ENCODE measurements at regions not wholly inside any gene's neighbourhood (a gene's known extent, or its start where the extent isn't known, plus 50 kb on each side); places are given as distances from the start of the nearest gene placed in this dataset.

DNA sequence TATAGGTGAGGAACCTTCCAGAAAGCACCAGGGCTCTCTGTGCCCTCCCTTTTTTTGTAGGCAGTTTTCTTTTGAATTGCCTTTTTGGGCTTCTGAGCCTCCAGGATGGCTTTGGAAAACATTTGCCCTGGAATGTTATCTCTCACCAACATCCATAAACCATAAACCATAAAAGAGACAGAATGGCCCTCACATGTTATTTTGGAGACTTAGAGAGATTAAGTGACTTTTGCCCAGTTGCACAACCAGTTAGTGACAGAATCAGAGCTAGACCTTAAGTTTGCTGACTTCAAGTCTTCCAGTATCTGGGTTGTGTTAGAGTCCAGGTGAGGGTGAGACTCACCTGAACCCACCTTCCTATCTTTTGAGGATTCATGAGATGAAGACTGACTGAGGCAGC, 153.0 kb upstream of the STX18 start:
- H3K4me3 ChIP-seq (ENCODE audit: low read depth, low read length) = no peak overlapping the region
- no peak overlapping the region for H3K27ac ChIP-seq (ENCODE audit: low read depth, low read length)
- H3K27me3 ChIP-seq (ENCODE audit: control insufficient read depth, insufficient read depth, low read length) = no peaks in the 10 kb centered on the region
- H3K36me3 ChIP-seq (ENCODE audit: control insufficient read depth, insufficient read depth, low read length) = no peaks in the 10 kb centered on the region
- H3K9ac ChIP-seq (ENCODE audit: low read depth, low read length) = no peak overlapping the region
- peaks cover 12% of the 10 kb centered on the region; the same call in 1 of the 2 replicates for H3K4me1 ChIP-seq (ENCODE audit: control insufficient read depth, insufficient read depth, low read length)
- H3K9me3 ChIP-seq (ENCODE audit: control insufficient read depth, insufficient read depth, low read length) = no peaks in the 10 kb centered on the region

DNA sequence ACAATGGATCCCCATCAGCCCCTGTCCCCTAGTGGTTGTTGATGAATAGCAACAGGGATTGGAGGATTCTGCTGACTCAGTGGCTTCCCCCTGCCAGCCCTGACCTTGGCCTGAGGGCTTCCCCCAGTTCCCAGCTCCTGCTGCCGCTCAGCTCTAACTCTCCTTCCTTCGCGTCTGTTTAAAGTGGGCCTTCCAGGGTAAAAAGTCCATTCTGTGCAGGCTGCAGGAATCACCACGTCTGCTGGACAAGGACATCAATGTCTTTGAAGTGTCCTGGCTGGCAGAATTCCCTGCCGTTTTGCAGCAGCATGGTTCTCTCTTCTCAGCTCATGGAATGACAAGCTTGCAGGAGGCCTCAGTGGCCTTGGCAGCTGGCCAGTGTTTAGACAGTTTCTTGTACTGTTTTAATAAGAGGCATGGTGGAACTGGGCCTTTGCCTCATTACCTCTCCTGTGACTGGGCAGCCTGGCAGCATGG, 152.5 kb upstream of the STX18 start:
- Histone ChIP-seq H3K36me3 (ENCODE audit: control insufficient read depth, insufficient read depth, low read length) (no peaks in the 10 kb centered on the region), H3K9me3 (ENCODE audit: control insufficient read depth, insufficient read depth, low read length) (no peaks in the 10 kb centered on the region), H3K4me3 (ENCODE audit: low read depth, low read length) (no peak overlapping the region), H3K27me3 (ENCODE audit: control insufficient read depth, insufficient read depth, low read length) (no peaks in the 10 kb centered on the region), H3K4me1 (ENCODE audit: control insufficient read depth, insufficient read depth, low read length) (peaks cover 12% of the 10 kb centered on the region; the same call in 1 of the 2 replicates), H3K9ac (ENCODE audit: low read depth, low read length) (no peak overlapping the region), H3K27ac (ENCODE audit: low read depth, low read length) (no peak overlapping the region)

DNA sequence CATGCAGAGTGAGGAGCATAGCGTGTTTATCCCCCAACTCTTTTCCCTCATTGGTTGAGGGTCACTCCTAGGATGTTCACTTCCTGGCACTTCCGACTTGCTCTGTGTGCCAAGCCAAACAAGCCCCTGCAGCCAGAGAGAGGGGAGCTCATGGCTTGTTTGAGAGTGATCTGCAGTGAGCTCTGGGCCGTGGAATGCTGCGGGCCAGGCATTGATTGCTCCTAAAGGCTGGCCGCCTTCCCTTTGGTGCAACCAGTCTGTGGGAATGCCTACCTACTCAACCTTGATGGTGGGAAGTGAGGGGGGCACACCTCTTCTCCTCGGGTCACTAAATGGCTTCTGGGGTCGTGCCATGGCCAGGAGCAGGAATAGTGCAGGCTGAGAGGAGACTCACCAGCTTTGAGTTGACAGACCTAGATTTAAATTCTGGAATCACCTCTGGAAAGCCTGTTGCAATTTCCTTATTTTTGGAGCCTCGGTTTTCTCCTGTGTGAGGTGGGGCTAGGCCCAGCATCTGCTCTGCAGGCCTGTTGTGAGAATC, 152.0 kb upstream of the STX18 start:
- no peak overlapping the region for H3K27ac ChIP-seq (ENCODE audit: low read depth, low read length)
- H3K9me3 ChIP-seq (ENCODE audit: control insufficient read depth, insufficient read depth, low read length) = no peaks in the 10 kb centered on the region
- H3K4me3 ChIP-seq (ENCODE audit: low read depth, low read length) = no peak overlapping the region
- peaks cover 12% of the 10 kb centered on the region; the same call in 1 of the 2 replicates for H3K4me1 ChIP-seq (ENCODE audit: control insufficient read depth, insufficient read depth, low read length)
- H3K36me3 ChIP-seq (ENCODE audit: control insufficient read depth, insufficient read depth, low read length) = no peaks in the 10 kb centered on the region
- no peak overlapping the region for H3K9ac ChIP-seq (ENCODE audit: low read depth, low read length)
- H3K27me3 ChIP-seq (ENCODE audit: control insufficient read depth, insufficient read depth, low read length) = no peaks in the 10 kb centered on the region

DNA sequence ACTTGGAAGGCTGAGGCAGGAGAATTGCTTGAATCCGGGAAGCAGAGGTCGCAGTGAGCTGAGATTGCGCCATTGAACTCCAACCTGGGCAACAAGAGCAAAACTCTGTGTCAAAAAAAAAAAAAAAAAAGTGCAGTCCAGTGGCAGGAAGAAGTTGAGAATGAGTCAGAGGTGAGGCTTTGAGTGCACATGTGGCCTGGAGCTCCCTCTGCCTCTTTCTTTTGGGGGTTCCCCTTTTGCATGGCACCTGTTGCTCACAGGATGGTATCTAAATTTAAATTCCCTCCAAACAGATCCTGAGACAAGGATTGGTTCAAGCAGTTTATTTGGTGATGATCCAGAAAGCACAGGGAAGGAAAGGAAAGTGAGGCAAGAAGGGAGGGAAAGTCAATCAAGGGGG, 151.4 kb upstream of the STX18 start:
- no peak overlapping the region for H3K27ac ChIP-seq (ENCODE audit: low read depth, low read length)
- H3K4me3 ChIP-seq (ENCODE audit: low read depth, low read length) = no peak overlapping the region
- no peak overlapping the region for H3K9ac ChIP-seq (ENCODE audit: low read depth, low read length)
- H3K27me3 ChIP-seq (ENCODE audit: control insufficient read depth, insufficient read depth, low read length) = no peaks in the 10 kb centered on the region
- peaks cover 12% of the 10 kb centered on the region; the same call in 1 of the 2 replicates for H3K4me1 ChIP-seq (ENCODE audit: control insufficient read depth, insufficient read depth, low read length)
- no peaks in the 10 kb centered on the region for H3K9me3 ChIP-seq (ENCODE audit: control insufficient read depth, insufficient read depth, low read length)
- H3K36me3 ChIP-seq (ENCODE audit: control insufficient read depth, insufficient read depth, low read length) = no peaks in the 10 kb centered on the region

DNA sequence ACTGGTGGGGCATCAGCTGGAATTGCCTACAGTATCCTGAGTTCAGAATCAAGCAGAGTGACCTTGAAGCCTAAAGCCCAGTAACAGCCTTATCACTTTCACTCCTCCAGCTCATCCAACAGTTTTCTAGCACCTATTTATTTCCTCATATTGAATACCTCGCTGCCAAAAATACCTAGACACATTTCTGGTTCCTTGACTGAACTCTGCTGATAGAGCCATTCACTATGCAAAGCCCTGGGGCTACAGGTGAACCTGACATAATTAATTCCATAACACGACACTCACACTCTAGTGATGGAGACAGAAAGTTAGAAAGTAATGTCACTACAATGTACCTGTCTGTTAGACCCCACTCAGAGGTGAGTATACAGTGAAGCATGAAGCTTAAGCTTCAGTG, 149.0 kb upstream of the STX18 start:
- Histone ChIP-seq H3K9me3 (ENCODE audit: control insufficient read depth, insufficient read depth, low read length) (no peaks in the 10 kb centered on the region), H3K4me3 (ENCODE audit: low read depth, low read length) (no peak overlapping the region), H3K27ac (ENCODE audit: low read depth, low read length) (no peak overlapping the region), H3K4me1 (ENCODE audit: control insufficient read depth, insufficient read depth, low read length) (peaks cover 12% of the 10 kb centered on the region; the same call in 1 of the 2 replicates), H3K36me3 (ENCODE audit: control insufficient read depth, insufficient read depth, low read length) (no peaks in the 10 kb centered on the region), H3K9ac (ENCODE audit: low read depth, low read length) (no peak overlapping the region), H3K27me3 (ENCODE audit: control insufficient read depth, insufficient read depth, low read length) (no peaks in the 10 kb centered on the region)

DNA sequence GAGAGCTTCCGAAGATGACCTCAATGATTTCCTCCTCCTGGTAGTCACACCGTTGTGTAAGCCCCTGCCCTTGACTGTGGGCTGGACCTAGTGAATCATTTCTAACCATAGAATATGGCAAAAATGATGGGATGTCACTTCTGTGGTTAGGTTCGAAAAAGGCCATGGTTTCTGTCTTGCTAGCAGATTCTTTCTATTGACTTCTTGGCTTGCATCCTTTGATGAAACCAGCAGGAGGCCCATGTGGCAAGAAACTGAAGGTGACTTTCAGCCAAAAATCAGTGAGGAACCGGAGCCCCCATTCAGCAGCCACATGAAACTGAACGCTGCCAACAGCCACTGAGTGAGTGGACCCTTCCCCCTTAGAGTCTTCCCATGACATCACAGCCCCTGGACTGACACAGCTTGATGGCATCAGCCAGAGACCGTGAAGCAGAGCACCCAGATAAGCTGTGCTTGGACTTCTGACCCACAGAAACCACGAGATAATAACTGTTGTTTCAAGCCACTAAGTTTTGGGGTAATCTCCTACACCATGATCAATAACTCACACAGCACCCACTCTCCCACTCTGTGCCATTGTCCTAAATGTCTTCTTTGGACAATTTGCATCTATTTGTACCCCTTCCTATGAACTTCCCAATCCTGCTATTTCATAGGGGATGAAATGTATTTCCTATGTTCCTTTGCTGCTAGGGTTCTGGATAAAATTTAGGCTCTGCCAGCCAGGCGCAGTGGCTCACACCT, 148.0 kb upstream of the STX18 start:
- peaks cover 17% of the 10 kb centered on the region; the same call in 1 of the 2 replicates for H3K4me1 ChIP-seq (ENCODE audit: control insufficient read depth, insufficient read depth, low read length)
- no peak overlapping the region for H3K9ac ChIP-seq (ENCODE audit: low read depth, low read length)
- no peak overlapping the region for H3K4me3 ChIP-seq (ENCODE audit: low read depth, low read length)
- H3K9me3 ChIP-seq (ENCODE audit: control insufficient read depth, insufficient read depth, low read length) = no peaks in the 10 kb centered on the region
- H3K36me3 ChIP-seq (ENCODE audit: control insufficient read depth, insufficient read depth, low read length) = no peaks in the 10 kb centered on the region
- no peak overlapping the region for H3K27ac ChIP-seq (ENCODE audit: low read depth, low read length)
- no peaks in the 10 kb centered on the region for H3K27me3 ChIP-seq (ENCODE audit: control insufficient read depth, insufficient read depth, low read length)

DNA sequence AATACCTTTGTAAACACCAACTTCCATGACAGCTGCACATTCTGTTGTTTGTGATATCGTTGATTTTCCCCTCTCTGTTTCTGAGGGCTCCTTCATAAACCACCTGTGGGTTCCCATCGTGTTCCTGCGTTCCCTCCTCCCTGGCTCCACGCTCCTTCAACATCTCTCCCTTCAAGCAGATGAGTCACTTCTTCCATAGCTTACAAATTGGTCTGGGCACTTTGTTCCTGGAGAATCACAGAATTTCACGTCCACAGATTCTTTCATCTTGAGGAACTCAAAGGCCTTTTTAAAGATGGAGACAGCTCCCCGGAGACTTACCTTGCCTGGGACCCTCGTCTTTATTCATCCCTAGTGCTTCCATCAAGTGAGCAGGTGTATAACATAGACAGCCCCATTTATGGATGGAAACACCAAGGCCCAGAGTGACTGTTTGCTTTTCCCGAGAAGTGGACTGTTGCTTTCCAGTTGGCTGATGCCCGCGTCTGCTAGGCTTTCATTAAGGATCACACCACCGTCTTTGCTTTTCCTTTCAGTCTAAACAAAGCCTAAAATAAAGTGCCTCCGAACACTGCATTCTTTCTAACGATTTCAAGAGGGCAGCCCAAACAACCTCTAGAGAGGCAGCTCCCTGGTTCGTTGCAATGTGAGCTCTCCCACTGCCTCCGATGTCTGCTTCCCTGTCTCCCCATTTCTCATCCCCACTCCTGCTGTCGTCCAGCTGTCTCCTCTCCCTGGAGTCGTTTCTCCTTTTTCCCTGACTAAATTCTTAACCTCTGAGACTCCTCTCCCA, 146.3 kb upstream of the STX18 start:
- no peaks in the 10 kb centered on the region for H3K36me3 ChIP-seq (ENCODE audit: control insufficient read depth, insufficient read depth, low read length)
- H3K9ac ChIP-seq (ENCODE audit: low read depth, low read length) = no peak overlapping the region
- H3K4me3 ChIP-seq (ENCODE audit: low read depth, low read length) = no peak overlapping the region
- H3K9me3 ChIP-seq (ENCODE audit: control insufficient read depth, insufficient read depth, low read length) = no peaks in the 10 kb centered on the region
- no peak overlapping the region for H3K27ac ChIP-seq (ENCODE audit: low read depth, low read length)
- no peaks in the 10 kb centered on the region for H3K27me3 ChIP-seq (ENCODE audit: control insufficient read depth, insufficient read depth, low read length)
- H3K4me1 ChIP-seq (ENCODE audit: control insufficient read depth, insufficient read depth, low read length) = 0 out of 2 replicates have a peak, but pooled peaks cover 5% of the 10 kb centered on the region

DNA sequence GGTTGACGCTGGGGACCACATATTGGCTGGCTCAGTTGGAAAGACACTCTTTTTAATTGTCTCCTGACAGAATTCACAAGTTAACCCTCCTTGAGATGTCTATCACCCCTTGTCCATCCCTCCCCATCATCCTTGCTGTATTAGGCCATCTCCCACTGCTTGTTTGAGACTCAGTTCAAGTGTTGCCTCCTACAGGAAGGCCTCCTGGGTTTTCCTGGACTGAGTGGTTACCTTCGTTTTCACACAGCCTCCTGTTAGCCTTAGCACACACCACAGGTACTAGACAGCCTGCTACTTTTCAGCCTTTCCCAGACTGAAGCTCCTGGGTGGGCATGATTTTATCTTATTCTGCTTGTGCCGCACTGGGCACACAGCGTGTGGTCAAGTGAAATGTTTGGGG, 145.3 kb upstream of the STX18 start:
- Histone ChIP-seq H3K4me1 (ENCODE audit: control insufficient read depth, insufficient read depth, low read length) (0 out of 2 replicates have a peak, but pooled peaks cover 5% of the 10 kb centered on the region), H3K9ac (ENCODE audit: low read depth, low read length) (no peak overlapping the region), H3K27ac (ENCODE audit: low read depth, low read length) (no peak overlapping the region), H3K4me3 (ENCODE audit: low read depth, low read length) (no peak overlapping the region), H3K9me3 (ENCODE audit: control insufficient read depth, insufficient read depth, low read length) (no peaks in the 10 kb centered on the region), H3K36me3 (ENCODE audit: control insufficient read depth, insufficient read depth, low read length) (no peaks in the 10 kb centered on the region), H3K27me3 (ENCODE audit: control insufficient read depth, insufficient read depth, low read length) (no peaks in the 10 kb centered on the region)

DNA sequence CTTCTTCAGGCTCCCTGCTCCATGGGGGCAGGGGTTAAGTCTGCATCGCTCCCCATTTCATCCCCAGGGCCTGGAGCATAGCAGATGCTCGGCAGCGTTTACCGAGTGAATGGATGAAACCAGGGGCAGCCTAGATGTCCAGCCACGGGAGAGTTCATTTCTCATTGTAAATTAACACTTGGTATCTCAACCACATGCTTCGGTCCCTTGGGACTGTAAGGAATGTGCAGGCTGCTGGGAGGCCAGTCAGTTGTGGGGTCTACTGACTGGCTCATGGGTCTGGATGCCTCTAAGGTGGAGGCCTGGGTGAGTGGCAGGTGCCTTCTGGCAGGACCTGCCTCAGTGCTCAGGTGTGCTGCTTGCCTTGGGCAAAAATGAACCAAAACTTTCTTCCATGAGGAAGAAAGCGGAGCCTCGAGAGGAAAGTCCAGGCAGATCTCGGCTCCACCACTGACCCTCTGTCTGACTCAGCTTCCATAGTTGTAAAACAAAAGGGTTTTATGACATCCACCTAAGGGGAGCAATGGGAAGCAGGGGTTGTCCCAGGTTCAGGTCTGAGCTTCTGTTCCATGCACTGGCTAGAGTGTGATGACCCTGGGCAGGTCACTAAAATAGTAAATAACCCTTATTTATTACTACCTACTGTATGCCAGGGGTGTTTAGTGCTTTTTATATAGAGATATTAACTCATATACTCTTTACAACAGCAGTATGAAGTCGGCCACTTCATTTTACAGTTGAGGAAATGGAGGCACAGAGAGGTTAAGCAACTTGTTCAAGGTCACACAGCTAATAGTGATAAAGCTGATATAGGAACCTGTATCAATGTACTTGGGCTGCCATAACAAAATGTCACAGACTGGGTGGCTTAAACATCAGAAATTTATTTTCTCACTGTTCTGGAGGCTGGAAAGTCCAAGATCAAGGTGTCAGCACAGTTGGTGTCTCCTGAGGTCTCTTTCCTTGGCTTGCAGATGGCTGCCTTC, 144.3 kb upstream of the STX18 start:
- Histone ChIP-seq H3K36me3 (ENCODE audit: control insufficient read depth, insufficient read depth, low read length) (no peaks in the 10 kb centered on the region), H3K4me1 (ENCODE audit: control insufficient read depth, insufficient read depth, low read length) (0 out of 2 replicates have a peak, but pooled peaks cover 5% of the 10 kb centered on the region), H3K27ac (ENCODE audit: low read depth, low read length) (no peak overlapping the region), H3K4me3 (ENCODE audit: low read depth, low read length) (no peak overlapping the region), H3K9ac (ENCODE audit: low read depth, low read length) (no peak overlapping the region), H3K9me3 (ENCODE audit: control insufficient read depth, insufficient read depth, low read length) (no peaks in the 10 kb centered on the region), H3K27me3 (ENCODE audit: control insufficient read depth, insufficient read depth, low read length) (no peaks in the 10 kb centered on the region)

DNA sequence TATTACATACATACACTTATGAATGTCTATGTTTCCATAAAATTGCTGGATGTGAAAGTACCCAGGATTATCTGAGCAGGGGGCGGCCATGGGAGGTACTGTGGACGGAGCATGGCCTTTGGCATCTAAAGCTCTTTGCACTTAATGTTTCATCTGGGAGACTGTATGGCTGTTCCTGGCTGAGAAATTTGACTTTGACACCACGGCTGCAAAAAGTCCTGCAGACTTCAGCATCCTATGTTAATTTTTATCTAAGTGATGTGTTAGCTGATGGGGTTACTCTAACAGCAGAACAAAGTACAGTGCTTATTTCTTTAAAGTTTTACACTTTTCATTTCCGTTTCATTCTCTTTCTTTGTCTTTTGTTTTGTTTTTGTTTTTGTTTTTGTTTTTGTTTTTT, 139.8 kb upstream of the STX18 start:
- Histone ChIP-seq H3K4me3 (ENCODE audit: low read depth, low read length) (no peak overlapping the region), H3K27ac (ENCODE audit: low read depth, low read length) (no peak overlapping the region), H3K9ac (ENCODE audit: low read depth, low read length) (no peak overlapping the region), H3K27me3 (ENCODE audit: control insufficient read depth, insufficient read depth, low read length) (peaks cover 13% of the 10 kb centered on the region), H3K36me3 (ENCODE audit: control insufficient read depth, insufficient read depth, low read length) (no peaks in the 10 kb centered on the region), H3K9me3 (ENCODE audit: control insufficient read depth, insufficient read depth, low read length) (no peaks in the 10 kb centered on the region), H3K4me1 (ENCODE audit: control insufficient read depth, insufficient read depth, low read length) (peaks cover 17% of the 10 kb centered on the region)

Measured in HUES48 (cell line).